ENCODE measurements at regions not wholly inside any gene's neighbourhood (a gene's known extent, or its start where the extent isn't known, plus 50 kb on each side); places are given as distances from the start of the nearest gene placed in this dataset.
"Not testable (repeated sequence)": the region's sequence is repeated elsewhere in the genome, so short reads cannot be mapped to it uniquely, and the experiment has no call there.

DNA sequence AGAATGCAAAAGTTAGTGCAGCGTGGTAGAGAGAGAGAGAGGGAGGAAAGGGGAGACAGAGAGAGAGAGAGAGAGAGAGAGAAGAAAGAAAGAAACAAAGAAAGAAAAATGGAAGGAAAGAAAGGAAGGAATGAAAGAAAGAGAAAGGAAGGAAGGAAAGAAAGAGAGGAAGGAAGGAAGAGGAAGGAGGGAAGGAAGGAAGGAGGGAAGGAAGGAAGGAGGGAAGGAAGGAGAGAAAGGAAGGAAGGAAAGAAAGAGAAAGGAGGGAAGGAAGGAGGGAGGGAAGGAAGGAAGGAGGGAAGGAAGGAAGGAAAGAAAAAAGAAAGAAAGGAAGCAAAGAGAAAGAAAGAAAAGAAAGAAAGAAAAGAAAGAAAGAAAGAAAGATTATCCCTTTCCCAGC is 209.8 kb upstream of the MYO3A start:
- DNase-seq, result no peak

DNA sequence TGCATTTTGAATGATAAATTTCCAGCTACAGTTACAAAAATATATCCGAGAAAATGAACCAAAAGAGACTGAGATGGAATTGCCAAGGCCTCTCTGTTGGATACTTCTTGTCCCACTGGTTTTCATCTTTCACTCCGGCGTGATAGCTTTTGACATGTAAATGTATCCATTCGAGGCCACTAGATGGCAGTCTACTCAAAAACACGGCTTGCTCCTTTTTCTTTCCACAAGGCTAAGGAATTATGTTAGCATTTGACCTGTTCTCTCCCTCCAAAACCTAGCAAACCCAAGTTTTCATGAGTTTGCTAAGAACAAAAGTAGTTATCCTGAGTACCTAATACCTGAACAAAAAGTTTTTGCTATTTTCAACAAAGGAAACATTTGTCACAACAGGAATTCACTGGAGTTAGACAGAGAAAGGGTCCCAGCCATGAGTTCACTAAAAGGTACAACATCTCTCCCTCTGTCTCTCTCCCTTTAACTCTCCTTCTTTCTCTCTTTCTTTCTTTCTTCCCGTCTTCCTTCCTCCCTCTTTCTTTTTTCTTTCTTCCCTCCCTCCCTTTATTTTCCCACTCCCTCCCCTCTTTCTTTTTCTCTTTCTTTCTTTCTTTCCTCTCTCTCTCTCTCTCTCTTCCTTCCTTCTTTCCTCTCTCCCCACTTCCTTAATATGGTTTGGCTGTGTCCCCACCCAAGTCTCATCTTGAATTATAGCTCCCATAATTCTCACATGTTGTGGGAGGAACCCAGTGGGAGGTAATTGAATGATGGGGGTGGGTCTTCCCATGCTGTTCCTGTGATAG is 207.9 kb upstream of the MYO3A start:
- no peak for DNase-seq

DNA sequence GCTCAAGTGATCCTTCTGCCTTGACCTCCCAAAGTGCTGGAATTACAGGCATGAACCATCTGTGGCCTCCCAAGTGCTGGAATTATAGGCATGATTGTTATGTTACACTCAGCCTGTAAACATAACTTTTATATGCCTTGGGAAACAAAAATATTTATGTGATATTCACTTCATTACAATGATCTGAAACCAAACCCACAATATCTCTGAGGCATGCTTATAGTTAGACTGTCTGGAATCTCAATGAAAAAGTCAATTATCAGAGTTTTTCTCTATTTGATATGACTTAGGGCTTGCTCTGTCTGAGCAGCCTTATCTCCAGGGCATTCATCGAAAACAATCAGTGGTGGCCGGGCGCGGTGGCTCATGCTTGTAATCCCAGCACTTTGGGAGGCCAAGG is 195.3 kb upstream of the MYO3A start:
- DNase-seq, result no peak

DNA sequence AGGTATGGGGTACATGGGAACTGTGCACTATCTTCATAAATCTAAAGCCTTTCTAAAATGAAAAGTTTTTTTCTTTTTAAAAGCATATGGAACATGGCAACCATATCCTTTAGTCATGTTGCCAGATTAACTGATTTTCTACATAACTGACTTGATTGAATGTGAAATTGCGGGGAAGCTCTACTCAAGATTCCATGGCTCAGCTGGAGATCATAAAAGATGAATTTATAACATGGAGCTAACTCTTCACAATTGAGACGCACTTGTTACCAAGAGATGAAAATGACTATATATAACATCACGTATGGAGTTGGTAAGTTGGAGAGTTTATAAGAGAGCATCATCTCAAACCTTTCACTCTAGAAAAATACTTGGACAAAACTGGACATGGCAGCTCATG is 190.2 kb upstream of the MYO3A start:
- no peak for DNase-seq

DNA sequence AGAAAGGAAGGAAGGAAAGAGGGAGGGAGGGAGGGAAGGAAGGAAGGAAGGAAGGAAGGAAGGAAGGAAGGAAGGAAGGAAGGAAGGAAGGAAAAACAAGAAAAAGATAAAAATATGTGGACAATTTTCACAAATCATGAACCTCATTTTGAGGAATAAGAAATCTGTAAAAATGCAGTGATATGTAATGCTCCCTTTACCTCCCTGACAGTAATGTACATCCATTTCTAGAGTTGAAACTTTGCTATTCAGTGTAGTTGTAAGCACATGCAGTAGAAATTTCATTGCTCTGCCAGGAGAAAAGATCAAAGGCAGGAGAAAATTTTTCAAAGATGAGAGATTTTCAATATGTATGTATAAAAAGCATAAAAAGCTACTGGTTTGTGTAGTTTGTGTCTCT is 189.5 kb upstream of the MYO3A start:
- no peak for DNase-seq

DNA sequence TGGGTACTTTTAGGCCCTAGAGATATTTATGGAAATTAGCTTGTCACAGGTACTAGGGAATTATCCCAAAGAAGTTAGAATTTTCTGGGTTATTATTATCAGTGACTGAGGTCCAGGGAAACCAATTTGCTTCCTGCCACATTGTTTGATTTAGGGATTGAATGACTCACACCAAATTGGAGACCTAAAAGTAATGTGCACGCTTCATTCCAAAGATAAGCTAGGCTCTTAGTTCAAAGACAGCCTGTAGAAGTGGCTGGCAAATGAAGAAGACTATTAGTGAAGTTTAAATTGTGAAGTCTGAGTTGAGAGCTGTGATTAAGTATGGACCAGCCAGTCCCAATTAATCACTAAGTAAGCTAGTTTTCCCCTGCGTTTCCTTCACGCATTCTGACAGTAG is 188.1 kb upstream of the MYO3A start:
- no peak for DNase-seq

DNA sequence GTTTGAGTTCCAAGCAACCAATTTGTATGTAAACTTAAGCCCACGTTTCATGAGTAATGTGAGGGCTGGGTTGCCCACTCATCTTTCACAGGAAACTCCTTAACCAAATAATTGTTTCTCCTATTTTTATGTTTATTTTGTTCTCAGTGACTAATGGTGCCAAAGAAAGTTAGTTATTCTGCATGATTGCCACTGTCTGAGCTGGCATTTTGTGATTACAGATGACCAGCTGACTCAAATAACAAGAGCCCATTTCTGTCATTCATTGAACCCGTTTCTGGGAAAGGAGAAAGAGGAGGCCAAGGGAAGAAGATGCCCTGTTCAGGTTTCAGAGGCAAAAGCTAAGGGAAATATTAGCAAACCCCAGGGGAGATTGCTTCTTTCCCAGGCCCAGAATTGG is 186.9 kb upstream of the MYO3A start:
- no peak for DNase-seq

DNA sequence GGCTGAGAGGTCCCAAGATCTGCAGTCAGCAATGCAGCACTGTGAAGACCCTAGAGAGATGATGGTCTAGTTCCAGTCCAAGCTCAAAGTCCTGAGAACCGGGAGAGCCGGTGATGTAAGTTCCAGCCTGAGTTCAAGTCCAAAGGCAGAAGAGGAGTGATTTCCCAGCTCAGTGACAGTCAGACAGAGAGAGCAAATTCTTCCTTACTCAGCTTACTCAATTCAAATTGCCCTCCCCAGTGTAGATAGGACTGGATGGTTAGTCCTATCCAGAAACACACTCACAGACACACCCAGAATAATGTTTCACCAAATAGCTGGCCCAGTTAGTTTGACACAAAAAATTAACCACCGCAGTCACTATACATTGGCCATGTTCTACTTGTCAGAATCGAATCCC is 185.5 kb upstream of the MYO3A start:
- no peak for DNase-seq

DNA sequence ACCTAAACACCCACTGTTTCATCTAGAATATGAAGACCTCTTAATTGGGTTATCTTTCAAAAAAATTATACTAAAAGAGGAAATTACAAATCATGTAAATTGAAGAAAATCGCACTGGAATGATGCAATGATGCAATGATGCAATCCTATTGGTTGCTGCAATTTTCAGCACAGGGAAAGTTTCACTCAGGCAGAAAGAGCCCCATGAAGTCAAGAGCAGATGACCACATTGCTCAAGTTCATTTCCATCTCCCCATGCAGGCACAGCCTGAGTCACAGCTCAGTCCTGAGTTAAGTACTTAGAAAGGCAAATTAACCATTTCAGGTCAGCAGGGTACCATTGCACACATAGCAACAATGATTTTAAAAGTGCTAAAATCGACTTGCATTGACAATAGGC is 180.3 kb upstream of the MYO3A start:
- DNase-seq, result no peak

DNA sequence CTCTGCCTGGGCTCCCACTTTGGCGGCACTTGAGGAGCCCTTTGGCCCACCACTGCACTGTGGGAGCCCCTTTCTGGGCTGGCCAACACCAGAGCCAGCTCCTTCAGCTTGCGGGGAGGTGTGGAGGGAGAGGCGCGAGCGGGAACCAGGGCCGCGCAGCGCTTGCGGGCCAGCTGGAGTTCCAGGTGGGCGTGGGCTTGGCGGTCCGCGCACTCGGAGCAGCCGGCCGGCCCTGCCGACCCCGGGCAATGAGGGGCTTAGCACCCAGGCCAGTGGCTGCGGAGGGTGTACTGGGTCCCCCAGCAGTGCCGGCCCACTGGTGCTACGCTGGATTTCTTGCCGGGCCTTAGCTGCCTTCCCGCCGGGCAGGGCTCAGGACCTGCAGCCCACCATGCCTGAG is 178.2 kb upstream of the MYO3A start:
- DNase-seq, result not testable (repeated sequence)

DNA sequence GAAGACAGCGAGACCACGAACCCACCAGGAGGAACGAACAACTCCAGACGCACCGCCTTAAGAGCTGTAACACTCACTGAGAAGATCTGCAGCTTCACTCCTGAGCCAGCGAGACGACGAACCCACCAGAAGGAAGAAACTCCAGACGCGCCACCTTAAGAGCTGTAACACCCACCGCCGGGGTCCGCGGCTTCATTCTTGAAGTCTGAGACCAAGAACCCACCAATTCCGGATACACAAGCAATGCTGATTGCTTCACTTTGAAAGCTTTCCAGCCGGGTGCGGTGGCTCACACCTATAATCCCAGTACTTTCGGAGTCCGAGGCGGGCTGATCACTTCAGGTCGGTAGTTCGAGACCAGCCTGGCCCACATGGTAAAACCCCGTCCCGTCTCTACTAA is 177.2 kb upstream of the MYO3A start:
- no peak for DNase-seq

DNA sequence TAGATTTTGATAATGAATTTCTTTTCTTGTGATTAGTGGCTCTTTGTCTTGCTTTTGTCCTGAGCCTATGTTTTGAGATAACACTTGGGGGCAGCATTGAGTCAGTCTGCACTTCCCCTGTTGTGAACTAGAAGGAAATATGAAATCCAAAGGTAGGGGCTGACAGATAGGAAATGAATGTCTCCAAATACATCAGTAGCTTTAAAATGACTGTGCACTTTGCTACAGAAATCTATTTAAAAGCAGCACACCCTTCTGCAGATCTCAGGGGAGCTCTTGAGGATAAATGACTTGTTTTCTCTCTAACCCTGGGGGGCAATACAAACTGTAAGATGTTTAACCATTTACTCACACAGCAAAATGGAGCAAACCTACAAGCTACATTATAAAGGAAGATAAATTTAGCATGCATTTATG is 176.0 kb upstream of the MYO3A start:
- DNase-seq, result no peak

DNA sequence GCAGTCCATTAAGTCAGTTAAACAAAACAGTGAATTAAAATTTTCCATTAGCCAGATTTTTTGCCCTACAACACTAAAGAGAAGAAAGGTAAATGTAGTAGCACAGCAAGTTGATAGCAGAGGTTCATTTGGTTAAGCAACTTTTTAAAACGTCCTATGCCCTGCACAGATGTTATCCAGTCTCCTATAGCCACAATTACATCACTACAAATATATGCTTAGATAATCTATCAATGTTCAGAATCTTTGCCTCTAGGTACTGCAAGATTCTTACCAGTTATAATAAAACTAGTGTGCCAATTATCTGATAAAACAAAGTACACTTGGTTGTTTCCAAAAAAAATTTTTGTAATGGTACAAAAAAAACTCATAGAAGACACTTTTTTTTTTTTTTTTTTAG is 175.5 kb upstream of the MYO3A start:
- DNase-seq, result no peak

DNA sequence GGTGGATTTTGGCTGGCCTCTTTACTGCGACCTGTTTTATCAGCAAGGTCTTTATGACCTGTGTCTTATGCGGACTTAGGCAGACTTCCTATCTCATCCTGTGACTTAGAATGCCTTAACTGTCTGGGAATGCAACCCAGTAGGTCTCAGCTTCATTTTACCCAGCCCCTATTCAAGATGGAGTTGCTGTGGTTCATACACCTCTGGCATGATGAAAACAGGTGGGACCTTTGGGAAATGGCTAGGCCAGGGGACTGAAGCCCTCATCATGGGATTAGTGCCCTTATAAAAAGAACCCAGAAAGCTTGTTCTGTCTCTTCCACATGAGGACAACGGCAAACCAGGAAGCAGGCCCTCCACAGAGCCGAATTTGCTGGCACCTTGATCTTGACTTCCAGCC is 172.1 kb upstream of the MYO3A start:
- DNase-seq, result no peak

DNA sequence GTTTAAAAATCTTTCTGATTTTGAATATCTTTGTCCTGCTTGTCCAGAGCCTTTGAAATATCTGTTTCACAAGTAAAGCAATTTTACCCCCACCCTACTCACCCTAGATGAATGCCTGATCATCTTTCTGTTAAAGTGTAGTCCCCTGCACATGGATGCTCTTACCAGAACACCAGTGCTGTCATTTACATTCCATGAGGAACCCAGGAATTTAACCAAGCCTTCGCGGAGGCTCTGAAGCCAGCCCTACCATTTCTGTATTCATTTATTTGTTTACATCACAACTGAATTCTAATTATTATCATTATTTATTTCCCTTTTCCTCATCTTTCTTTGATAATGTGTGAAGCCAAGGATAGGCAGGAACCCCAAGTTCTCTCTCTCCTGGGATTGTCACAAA is 167.8 kb upstream of the MYO3A start:
- DNase-seq, result no peak

DNA sequence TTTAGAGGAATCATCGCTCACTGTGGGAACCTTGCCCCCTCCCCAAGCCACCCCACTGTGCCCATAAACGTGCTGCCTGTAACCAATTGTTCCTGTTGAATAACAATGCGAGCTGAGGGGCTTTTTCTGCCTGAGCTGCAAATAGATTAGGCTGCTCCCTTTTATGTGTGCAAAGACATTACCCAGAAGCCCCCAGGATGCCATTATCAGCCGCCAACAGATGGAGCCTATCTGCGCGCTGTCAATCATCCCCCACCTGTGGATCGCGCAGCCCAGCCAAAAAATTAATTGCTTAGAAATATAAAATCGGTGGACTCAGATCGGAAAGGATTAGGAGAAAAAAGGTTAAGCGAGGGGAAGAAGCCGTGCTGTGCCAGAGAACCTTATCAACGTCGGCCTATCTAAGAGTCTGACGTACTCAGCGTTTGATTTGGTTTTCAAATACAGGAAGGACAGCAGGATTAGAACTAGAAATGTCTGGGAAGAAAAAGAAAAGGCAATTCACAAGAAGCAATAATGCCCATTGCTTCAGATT is 167.3 kb upstream of the MYO3A start:
- DNase-seq, result no peak

DNA sequence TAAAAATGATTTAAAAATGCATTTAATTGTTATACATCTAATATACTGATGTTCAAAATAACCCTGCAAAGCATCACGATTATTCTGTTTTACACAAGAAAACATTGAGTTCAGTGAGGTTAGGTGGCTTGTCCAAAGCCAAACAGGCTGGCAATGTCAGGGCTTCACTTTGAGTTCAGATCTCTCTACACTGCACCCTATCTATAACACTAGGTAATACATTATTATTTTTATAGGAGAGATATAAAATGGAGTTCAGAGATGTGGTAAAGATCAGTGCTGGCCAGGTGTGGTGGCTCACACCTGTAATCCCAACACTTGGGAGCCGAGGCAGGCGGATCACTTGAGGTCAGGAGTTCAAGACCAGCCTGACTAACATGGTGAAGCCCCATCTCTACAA is 165.9 kb upstream of the MYO3A start:
- DNase-seq, result no peak

DNA sequence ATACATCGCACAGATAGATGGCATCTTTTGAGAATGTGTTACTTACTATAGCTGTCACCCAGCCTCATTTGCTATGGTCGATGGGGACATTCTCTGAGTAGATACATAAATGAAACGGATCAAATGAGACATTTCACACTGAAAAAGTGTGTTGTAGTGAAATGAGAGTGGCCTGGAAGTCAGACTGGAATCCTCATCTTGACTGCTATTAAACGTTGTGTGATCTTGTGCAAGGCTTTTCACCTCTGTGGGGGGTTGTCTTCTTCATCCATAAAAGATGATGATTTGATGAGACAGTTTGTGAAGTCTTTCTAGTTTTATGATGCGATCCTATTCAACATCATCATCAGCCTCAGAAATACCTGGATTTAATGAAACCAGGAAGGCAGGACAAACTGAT is 155.4 kb upstream of the MYO3A start:
- DNase-seq, result no peak

DNA sequence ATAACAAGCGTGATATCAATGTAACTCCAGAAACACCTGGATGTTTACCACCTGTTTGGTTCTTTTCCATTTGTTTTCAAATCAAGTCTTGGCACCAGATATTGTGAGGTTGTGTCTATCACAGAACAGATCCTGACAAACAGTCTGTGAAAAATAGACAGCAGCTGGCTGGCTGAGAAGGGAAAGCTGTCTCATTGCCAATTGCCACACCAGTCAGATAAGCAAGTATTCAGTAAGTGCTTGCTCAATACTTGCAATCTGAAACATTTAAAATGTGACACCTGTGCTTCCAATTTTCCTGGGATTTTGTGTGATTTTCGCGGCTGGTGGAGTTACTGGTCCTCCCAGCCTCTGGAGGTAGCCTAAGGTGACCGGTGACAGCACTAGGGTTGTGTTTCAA is 147.9 kb upstream of the MYO3A start:
- no peak for DNase-seq

DNA sequence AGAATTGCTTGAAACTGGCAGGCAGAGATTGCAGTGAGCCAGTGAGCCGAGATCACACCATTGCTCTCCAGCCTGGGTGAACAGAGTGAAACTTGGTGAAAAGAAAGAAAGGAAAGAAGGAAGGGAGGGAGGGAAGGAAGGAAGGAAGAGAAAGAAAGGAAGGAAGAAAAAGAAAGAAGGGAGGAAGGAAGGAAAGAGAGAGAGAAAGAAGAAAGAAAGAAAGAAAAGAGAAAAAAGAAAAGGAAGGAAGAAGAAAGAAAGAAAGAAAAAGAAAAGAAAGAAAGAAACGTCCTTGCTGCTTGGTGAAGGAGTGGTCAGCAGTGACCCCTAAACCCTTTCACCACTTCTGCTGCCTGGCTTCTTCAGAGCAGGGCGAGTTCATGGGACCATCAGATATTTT is 147.1 kb upstream of the MYO3A start:
- DNase-seq, result no peak

DNA sequence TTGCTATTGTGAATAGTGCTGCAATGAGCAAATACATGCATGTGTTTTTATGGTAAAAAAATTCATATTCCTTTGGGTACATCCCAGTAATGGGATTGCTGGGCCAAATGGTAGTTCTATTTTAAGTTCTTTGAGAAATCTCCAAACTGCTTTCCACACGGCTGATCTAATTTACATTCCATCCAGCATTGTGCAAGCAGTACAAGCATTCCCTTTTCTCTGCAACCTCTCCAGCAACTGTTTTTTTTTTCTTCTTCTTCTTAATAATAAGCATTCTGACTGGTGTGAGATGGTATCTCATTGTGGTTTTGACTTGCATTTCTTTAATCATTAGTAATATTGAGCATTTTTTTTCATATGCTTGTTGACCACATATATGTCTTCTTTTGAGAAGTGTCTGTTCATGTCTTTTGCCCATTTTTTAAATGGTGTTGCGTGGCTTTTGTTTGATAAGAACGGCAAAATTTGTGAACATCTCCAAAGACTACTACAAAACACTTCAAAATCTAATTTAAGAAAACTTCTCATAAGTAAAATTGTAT is 136.1 kb upstream of the MYO3A start:
- no peak for DNase-seq

DNA sequence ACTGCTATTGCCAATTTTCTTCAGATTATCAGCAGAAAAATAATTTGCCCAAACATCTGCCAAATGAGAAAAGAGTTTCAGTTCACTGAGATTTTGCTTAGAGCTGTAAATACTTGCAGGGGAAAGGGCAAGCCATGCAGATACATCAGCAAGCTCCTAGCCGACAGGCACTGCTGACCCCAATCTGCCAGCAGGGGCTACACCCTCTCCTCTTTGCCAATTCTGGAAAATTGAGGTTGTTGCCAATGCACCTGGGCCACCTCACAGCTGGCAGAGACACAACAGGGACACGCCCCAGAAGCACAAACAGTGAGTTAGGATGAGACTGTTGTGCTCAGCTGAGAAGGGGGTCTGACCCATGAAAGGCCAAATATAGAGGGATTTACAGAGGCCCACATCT is 129.5 kb upstream of the MYO3A start:
- no peak for DNase-seq

DNA sequence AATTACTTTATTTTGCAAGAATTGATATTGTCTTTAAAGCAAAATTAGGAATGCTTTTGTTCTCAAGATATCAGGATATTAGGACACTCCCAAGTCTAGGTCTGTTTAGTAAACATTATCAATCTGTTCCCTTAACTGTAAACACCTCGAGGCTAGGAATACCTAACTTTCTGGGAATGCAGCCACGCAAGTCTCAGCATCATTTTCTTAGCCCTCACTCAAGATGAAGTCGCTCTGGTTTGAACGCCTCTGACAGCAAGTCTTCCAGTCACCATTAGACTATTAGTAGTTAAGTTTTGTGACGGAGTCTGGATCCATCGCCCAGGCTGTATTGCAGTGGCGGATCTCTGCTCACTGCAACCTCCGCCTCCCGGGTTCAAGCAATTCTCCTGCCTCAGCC is 128.0 kb upstream of the MYO3A start:
- DNase-seq, result no peak

DNA sequence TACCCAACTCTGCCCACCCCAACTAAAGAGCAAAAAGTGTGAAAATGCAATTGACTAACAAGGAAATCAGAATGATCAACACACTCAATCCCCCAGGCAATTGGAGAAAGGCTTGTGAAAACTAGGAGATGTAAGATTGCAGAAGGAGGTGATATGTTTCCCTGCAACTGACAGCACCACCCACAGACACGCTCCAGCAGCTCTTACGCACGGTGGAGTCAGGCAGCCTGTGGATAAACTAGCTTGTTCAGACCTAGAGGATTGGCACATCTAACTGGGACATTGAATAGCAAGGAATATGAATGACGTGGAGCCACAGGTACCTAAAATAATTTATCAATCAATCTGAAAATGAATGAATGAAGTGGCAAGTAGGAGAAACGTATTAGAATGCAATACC is 125.7 kb upstream of the MYO3A start:
- DNase-seq, result no peak
